Gastroesophageal sphincter (tissue), 3 donors: ENCODE measurements at regions not wholly inside any gene's neighbourhood (a gene's known extent, or its start where the extent isn't known, plus 50 kb on each side); places are given as distances from the start of the nearest gene placed in this dataset.

Experiments used
- POLR2AphosphoS5 ChIP-seq: sonication (generic); formaldehyde crosslinking; IDR thresholded peaks from one replicate; pipeline ENCODE4 v1.6.1; 2017; ENCODE audit warnings: antibody characterized with exemption
- TF ChIP-seq, protein P1 (sequence below), 4 experiments: fragments of 200-600 bp in 2 of 4; fragments of 450-650 bp in 2 of 4; sonication (generic) in 1 of 4; IDR thresholded peaks; one replicate each; pipeline ENCODE4 v1.5.1; 2017 to 2019; ENCODE audit warnings: antibody characterized with exemption in 4 of 4, mild to moderate bottlenecking in 2 of 4, moderate library complexity in 2 of 4

DNA sequence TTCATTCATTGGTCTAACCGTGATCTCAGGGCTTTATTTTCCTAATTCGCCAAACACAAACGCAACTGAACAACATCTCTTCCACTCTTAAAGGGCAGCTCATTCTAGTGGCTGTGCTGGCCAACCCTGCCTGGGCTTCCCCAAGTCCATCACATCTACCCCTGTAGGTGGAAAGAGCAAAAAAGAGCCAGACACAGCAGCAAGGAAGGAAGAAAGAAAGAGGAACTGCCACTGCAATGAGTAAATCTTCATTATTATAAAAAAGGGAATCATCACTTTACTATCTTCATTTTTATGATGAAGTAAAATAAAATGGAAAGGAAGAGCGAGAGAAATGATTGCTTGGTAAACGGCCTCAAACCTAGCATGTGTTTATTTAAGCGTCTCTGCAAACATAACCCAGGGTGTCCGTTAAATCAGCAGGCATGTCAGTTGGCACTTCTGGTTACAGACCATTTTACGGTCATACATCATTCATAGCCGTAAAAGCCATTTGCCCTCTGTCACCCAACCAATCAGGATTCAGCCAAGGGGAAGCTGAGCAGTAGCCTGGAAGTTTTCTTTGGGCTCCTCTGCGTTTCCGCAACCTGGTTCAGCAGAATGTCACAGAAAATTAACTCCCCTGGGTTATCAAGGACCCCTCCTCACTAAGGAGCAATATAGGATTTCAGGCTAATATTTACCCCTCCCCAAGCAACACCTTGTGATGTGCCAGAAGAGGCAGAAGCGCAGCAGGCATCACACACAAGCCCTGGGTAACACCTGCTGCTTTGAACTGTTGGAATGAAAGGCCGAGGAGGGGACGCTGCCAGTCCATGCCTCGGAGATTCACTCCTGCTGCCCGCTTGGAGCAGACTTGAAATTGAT is 234.0 kb downstream of the SNX10 start:
- TF ChIP-seq, protein P1, sequence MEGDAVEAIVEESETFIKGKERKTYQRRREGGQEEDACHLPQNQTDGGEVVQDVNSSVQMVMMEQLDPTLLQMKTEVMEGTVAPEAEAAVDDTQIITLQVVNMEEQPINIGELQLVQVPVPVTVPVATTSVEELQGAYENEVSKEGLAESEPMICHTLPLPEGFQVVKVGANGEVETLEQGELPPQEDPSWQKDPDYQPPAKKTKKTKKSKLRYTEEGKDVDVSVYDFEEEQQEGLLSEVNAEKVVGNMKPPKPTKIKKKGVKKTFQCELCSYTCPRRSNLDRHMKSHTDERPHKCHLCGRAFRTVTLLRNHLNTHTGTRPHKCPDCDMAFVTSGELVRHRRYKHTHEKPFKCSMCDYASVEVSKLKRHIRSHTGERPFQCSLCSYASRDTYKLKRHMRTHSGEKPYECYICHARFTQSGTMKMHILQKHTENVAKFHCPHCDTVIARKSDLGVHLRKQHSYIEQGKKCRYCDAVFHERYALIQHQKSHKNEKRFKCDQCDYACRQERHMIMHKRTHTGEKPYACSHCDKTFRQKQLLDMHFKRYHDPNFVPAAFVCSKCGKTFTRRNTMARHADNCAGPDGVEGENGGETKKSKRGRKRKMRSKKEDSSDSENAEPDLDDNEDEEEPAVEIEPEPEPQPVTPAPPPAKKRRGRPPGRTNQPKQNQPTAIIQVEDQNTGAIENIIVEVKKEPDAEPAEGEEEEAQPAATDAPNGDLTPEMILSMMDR (IDR thresholded peaks at IDR 0.05): no peak
- no peak for TF ChIP-seq POLR2AphosphoS5
